ENCODE measurements at regions not wholly inside any gene's neighbourhood (a gene's known extent, or its start where the extent isn't known, plus 50 kb on each side); places are given as distances from the start of the nearest gene placed in this dataset.
"Not testable (repeated sequence)": the region's sequence is repeated elsewhere in the genome, so short reads cannot be mapped to it uniquely, and the experiment has no call there.

GRCh38 chr21:33121715-33122475, 52.0 kb downstream of the OLIG1 start:
- DNase-seq (ENCODE audit: extremely low read depth, low read depth): peak; percentile 5

- DNase-seq (ENCODE audit: extremely low read depth, low read depth): no peak
Observed at GRCh38 chr21:33122507-33122906, 52.6 kb downstream of the OLIG1 start.

- no peak for DNase-seq (ENCODE audit: extremely low read depth, low read depth)
Observed at GRCh38 chr21:33123374-33124123, 53.6 kb downstream of the OLIG1 start.

- DNase-seq (ENCODE audit: extremely low read depth, low read depth): no peak
Observed at GRCh38 chr21:33124889-33125288, 54.9 kb downstream of the OLIG1 start.

- no peak for DNase-seq (ENCODE audit: extremely low read depth, low read depth)
Observed at GRCh38 chr21:33125680-33126375, 55.9 kb downstream of the OLIG1 start.

- no peak for DNase-seq (ENCODE audit: extremely low read depth, low read depth)
Observed at GRCh38 chr21:33126569-33126968, 56.6 kb downstream of the OLIG1 start.

- peak; percentile 72 for DNase-seq (ENCODE audit: extremely low read depth, low read depth)
Observed at GRCh38 chr21:33127154-33127867, 57.4 kb downstream of the OLIG1 start.

GRCh38 chr21:33127868-33128242, 57.9 kb downstream of the OLIG1 start:
- DNase-seq (ENCODE audit: extremely low read depth, low read depth): no peak

- DNase-seq (ENCODE audit: extremely low read depth, low read depth): no peak
Observed at GRCh38 chr21:33128538-33128937, 58.6 kb downstream of the OLIG1 start.

- no peak for DNase-seq (ENCODE audit: extremely low read depth, low read depth)
Observed at GRCh38 chr21:33132054-33132453, 62.1 kb downstream of the OLIG1 start.

- DNase-seq (ENCODE audit: extremely low read depth, low read depth): no peak
Observed at GRCh38 chr21:33133892-33134291, 64.0 kb downstream of the OLIG1 start.

- DNase-seq (ENCODE audit: extremely low read depth, low read depth): no peak
Observed at GRCh38 chr21:33135925-33136324, 66.0 kb downstream of the OLIG1 start.

GRCh38 chr21:33136847-33137502, 67.0 kb downstream of the OLIG1 start:
- DNase-seq (ENCODE audit: extremely low read depth, low read depth): no peak

GRCh38 chr21:33139084-33139483, 69.1 kb downstream of the OLIG1 start:
- no peak for DNase-seq (ENCODE audit: extremely low read depth, low read depth)

- no peak for DNase-seq (ENCODE audit: extremely low read depth, low read depth)
Observed at GRCh38 chr21:33140288-33140687, 70.3 kb downstream of the OLIG1 start.

GRCh38 chr21:33146467-33146866, 76.5 kb downstream of the OLIG1 start:
- no peak for DNase-seq (ENCODE audit: extremely low read depth, low read depth)

- no peak for DNase-seq (ENCODE audit: extremely low read depth, low read depth)
Observed at GRCh38 chr21:33149181-33149580, 79.2 kb downstream of the OLIG1 start.

GRCh38 chr21:33150968-33151367, 78.8 kb upstream of the IFNAR2 start:
- not testable (repeated sequence) for DNase-seq (ENCODE audit: extremely low read depth, low read depth)

- no peak for DNase-seq (ENCODE audit: extremely low read depth, low read depth)
Observed at GRCh38 chr21:33151941-33152731, 77.6 kb upstream of the IFNAR2 start.

GRCh38 chr21:33152732-33153130, 77.0 kb upstream of the IFNAR2 start:
- no peak for DNase-seq (ENCODE audit: extremely low read depth, low read depth)

All from NCI-H460 (cell line).